Peyer's patch (tissue), 4 donors: ENCODE measurements at regions not wholly inside any gene's neighbourhood (a gene's known extent, or its start where the extent isn't known, plus 50 kb on each side); places are given as distances from the start of the nearest gene placed in this dataset.

ENCODE experiments used
- POLR2A ChIP-seq, 2 donors: fragments of 450-650 bp; IDR thresholded peaks; one replicate each; pipeline ENCODE4 v1.5.1; 2017; ENCODE audit warnings: antibody characterized with exemption in 2 of 2, mild to moderate bottlenecking in 2 of 2, moderate library complexity in 2 of 2
- TF ChIP-seq, protein P1 (sequence below), 6 experiments: fragments of 450-650 bp in 4 of 6; fragments of 200-600 bp in 2 of 6; sonication (generic) in 1 of 6; IDR thresholded peaks; one replicate each; pipeline ENCODE4 v1.5.1; 2017 to 2019; ENCODE audit warnings: antibody characterized with exemption in 6 of 6, mild to moderate bottlenecking in 3 of 6, moderate library complexity in 1 of 6

DNA sequence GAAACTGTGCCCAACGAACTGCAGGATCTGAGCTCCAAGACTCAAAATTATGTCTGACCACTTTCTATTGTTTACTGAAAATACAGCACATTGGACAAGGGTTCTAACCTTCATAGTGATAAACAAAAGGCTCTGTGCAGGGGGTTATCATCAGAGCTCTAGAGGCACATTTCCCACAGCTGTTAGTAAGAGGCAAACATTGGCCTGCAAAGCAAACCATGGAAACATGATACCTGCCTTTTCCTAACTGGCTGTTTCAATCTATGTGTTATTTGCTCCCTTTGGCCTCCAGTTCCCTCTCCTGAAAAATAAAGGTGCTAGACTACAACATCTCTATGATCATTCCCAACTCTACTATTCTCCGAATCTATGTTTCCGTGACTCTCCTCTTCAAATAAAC is 159.7 kb upstream of the ARHGEF26 start:
- TF ChIP-seq, protein P1, sequence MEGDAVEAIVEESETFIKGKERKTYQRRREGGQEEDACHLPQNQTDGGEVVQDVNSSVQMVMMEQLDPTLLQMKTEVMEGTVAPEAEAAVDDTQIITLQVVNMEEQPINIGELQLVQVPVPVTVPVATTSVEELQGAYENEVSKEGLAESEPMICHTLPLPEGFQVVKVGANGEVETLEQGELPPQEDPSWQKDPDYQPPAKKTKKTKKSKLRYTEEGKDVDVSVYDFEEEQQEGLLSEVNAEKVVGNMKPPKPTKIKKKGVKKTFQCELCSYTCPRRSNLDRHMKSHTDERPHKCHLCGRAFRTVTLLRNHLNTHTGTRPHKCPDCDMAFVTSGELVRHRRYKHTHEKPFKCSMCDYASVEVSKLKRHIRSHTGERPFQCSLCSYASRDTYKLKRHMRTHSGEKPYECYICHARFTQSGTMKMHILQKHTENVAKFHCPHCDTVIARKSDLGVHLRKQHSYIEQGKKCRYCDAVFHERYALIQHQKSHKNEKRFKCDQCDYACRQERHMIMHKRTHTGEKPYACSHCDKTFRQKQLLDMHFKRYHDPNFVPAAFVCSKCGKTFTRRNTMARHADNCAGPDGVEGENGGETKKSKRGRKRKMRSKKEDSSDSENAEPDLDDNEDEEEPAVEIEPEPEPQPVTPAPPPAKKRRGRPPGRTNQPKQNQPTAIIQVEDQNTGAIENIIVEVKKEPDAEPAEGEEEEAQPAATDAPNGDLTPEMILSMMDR (IDR thresholded peaks at IDR 0.05), result no peak
- TF ChIP-seq POLR2A (IDR thresholded peaks at IDR 0.05), result no peak
